Tibial artery (tissue), 4 donors: ENCODE measurements at regions not wholly inside any gene's neighbourhood (a gene's known extent, or its start where the extent isn't known, plus 50 kb on each side); places are given as distances from the start of the nearest gene placed in this dataset.

ENCODE experiments used
- DNase-seq, 2 donors: peaks; one replicate each; pipeline ENCODE4 v3.0.0-alpha.2; 2019
- H3K27ac ChIP-seq, 2 donors: fragments of 200-600 bp; sonication (generic) in 1 of 2; 1 replicate in 1 of 2; 2 replicates in 1 of 2; pipeline ENCODE4 v1.5.1; 2018 to 2019; ENCODE audit warnings: mild to moderate bottlenecking in 1 of 2
- H3K27me3 ChIP-seq, 2 donors: fragments of 200-600 bp; sonication (generic) in 1 of 2; one replicate each; pipeline versions ENCODE4 v1.5.1 to v1.6.0; 2016 to 2019
- H3K36me3 ChIP-seq, 3 donors: fragments of 200-600 bp; sonication (generic) in 2 of 3; one replicate each; pipeline ENCODE4 v1.5.1; 2016 to 2019; ENCODE audit warnings: mild to moderate bottlenecking in 2 of 3
- H3K4me1 ChIP-seq, 4 donors: fragments of 200-600 bp; sonication (generic) in 2 of 4; 1 replicate in 3 of 4; 2 replicates in 1 of 4; pipeline ENCODE4 v1.5.1; 2016 to 2019
- H3K4me3 ChIP-seq, 2 donors: fragments of 200-600 bp; sonication (generic) in 1 of 2; 1 replicate in 1 of 2; 2 replicates in 1 of 2; pipeline ENCODE4 v1.5.1; 2018 to 2019; ENCODE audit warnings: mild to moderate bottlenecking in 2 of 2
- H3K9me3 ChIP-seq, 3 donors: fragments of 200-600 bp; sonication (generic) in 1 of 3; one replicate each; pipeline ENCODE4 v1.5.1; 2016 to 2019
- intact Hi-C: fragments of 100-400 bp; cut with DNase I; formaldehyde crosslinking; loops from one replicate; pipeline ENCODE4 v1.15.0; 2023; ENCODE audit warnings: low total_unique reads
- TF ChIP-seq, protein P1 (sequence below), 2 experiments: fragments of 200-600 bp in 1 of 2; fragments of 450-650 bp in 1 of 2; IDR thresholded peaks; one replicate each; pipeline ENCODE4 v1.5.1; 2017 to 2019; ENCODE audit warnings: antibody characterized with exemption in 2 of 2, mild to moderate bottlenecking in 1 of 2, moderate library complexity in 1 of 2

DNA sequence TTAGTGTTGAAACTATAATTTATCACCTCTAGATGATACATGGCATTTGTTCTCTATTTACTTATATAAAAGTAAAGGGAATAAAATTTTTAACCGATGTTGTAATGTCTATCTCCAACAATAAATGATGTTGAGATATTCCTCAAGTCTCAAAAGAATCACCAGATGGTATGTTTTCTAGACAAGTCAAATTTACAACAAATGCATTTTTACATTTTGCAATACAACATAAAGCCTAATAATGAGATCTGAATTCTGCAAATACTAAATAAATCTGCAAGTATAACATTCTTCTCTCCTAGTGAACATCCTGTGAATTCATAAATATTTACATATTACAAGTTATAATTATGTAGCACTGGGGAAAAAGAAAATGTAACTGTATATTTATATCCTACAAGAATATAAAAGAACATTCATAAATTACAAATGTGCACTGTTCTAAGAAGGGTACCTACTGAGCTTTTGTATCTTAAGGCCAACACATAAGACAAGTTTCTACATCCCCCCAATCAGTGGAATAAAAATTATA is 1504.4 kb upstream of the ZEB2 start:
- no peak for DNase-seq
- Histone ChIP-seq H3K27me3 (no peaks in the 10 kb centered on the region), H3K4me1 (no peaks in the 10 kb centered on the region), H3K36me3 (no peaks in the 10 kb centered on the region), H3K4me3 (no peak overlapping the region), H3K27ac (no peak overlapping the region), H3K9me3 (no peaks in the 10 kb centered on the region)
- intact Hi-C loops, result loop anchor here (10.0 kb wide), 1 partner anchor 1619 kb away; no protein-coding TSS in a partner anchor
- TF ChIP-seq, protein P1, sequence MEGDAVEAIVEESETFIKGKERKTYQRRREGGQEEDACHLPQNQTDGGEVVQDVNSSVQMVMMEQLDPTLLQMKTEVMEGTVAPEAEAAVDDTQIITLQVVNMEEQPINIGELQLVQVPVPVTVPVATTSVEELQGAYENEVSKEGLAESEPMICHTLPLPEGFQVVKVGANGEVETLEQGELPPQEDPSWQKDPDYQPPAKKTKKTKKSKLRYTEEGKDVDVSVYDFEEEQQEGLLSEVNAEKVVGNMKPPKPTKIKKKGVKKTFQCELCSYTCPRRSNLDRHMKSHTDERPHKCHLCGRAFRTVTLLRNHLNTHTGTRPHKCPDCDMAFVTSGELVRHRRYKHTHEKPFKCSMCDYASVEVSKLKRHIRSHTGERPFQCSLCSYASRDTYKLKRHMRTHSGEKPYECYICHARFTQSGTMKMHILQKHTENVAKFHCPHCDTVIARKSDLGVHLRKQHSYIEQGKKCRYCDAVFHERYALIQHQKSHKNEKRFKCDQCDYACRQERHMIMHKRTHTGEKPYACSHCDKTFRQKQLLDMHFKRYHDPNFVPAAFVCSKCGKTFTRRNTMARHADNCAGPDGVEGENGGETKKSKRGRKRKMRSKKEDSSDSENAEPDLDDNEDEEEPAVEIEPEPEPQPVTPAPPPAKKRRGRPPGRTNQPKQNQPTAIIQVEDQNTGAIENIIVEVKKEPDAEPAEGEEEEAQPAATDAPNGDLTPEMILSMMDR (IDR thresholded peaks at IDR 0.05), result no peak

DNA sequence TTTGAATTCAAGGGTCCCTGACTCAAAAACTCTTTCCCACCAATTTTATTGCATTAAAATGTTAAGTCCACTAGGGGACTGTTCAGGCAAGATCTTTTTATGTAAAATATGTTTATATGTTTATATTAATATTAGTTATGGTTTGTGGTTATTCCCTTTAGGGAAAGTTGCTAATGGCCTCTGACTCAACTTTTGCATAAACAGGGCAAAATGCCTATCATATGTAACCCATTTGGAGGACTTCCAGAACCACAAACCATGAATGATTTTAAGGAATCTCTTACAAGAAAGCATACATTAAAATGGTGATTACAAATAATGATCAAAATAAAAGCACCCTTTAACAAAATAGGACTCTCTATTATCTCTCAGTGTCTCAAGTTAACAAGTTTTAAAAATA is 1484.5 kb upstream of the ZEB2 start:
- Histone ChIP-seq H3K9me3 (no peaks in the 10 kb centered on the region), H3K36me3 (no peaks in the 10 kb centered on the region), H3K27ac (no peak overlapping the region), H3K27me3 (no peaks in the 10 kb centered on the region), H3K4me1 (no peaks in the 10 kb centered on the region), H3K4me3 (no peak overlapping the region)
- no peak for DNase-seq
- intact Hi-C loops, result no loop called here
- TF ChIP-seq, protein P1 (IDR thresholded peaks at IDR 0.05), result no peak

DNA sequence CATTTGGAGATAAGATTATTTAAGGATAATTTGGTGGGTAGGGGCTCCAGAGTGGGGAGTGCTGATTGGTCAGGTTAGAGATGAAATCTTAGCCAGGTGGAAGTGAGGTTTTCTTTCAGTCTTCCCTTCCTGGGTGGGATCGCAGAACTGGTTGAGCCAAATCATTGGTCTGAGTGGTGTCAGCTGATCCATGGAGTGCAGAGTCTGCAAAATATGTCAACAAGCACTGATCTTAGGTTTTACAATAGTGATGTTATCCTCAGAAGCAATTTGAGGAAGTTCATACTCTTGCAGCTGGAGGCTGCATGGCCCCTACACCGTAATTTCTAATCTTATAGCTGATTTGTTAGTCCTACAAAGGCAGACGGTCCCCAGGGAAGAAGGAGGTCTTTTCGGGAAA is 1483.4 kb upstream of the ZEB2 start:
- H3K36me3 ChIP-seq, result no peaks in the 10 kb centered on the region
- TF ChIP-seq, protein P1 (IDR thresholded peaks at IDR 0.05), result no peak
- H3K4me3 ChIP-seq, result no peak overlapping the region
- H3K27me3 ChIP-seq, result no peaks in the 10 kb centered on the region
- H3K9me3 ChIP-seq, result no peaks in the 10 kb centered on the region
- intact Hi-C loops, result no loop called here
- DNase-seq, result no peak
- no peak overlapping the region for H3K27ac ChIP-seq
- H3K4me1 ChIP-seq, result no peaks in the 10 kb centered on the region

DNA sequence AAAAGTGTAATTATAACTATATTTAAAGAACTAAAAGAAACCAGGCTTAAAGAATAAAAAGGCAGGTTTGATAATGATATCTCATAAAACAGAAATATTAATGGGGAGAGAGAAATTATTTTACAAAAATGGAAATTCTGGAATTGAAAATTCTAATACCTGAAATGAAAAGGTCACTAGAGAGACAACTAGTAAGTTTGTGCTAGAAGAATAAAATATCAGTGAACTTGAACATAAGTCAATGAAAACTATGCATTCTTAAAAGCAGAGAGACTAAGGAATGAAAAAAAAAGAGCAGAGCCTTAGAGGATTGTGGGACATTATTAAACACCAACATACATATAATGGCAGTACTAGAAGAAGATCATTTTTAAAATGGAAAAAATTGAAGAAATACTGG is 1475.0 kb upstream of the ZEB2 start:
- no peaks in the 10 kb centered on the region for H3K27me3 ChIP-seq
- intact Hi-C loops, result no loop called here
- TF ChIP-seq, protein P1 (IDR thresholded peaks at IDR 0.05), result no peak

DNA sequence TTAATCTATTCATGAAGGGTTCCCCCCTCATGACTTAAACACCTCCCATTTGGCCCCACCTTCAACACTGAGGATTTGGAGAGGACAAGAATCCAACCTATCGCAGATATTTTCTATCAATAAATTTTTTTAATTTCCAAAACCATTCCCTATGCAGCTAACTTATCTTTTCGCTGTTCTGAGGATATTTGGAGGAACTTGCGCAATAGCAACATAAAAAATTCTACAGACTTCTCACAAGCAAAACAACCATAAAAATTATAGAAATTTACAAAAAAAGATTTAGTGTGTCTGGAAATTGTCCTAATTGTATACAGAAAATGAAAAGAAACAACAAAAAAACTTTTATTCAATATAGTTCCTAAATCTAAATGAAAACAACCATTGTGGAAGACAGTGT is 1472.7 kb upstream of the ZEB2 start:
- no peak for DNase-seq
- Histone ChIP-seq H3K36me3 (no peaks in the 10 kb centered on the region), H3K27ac (no peak overlapping the region), H3K4me3 (no peak overlapping the region), H3K4me1 (no peaks in the 10 kb centered on the region), H3K9me3 (peaks cover 0 to 13% (median 11%) of the 10 kb centered on the region in 3 donors), H3K27me3 (no peaks in the 10 kb centered on the region)
- TF ChIP-seq, protein P1 (IDR thresholded peaks at IDR 0.05), result no peak
- intact Hi-C loops, result no loop called here

More for the DNA sequence above, 1475.0 kb upstream of the ZEB2 start:
- no peak for DNase-seq
- Histone ChIP-seq H3K9me3 (peaks cover 0 to 13% (median 11%) of the 10 kb centered on the region in 3 donors), H3K4me3 (no peak overlapping the region), H3K27ac (no peak overlapping the region), H3K36me3 (no peaks in the 10 kb centered on the region), H3K4me1 (no peaks in the 10 kb centered on the region)

DNA sequence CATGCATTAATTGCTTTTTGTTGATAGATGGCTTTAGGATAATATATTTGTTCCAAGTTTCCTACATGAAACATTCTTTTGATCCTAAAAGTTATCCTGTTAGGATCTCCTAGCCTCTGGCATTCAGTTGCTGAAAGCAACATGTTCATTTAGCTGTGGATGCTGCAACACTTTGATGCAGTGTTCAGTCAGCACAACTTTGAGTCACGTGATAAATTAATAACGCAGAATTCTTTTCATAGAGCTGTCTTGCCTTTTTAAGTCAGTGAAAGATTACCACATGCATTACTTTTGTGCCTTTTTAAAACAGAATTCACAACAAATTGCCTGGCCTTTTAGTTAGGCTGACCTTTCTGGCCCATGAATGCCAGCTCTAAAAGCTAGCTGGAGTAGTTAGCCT is 1467.9 kb upstream of the ZEB2 start:
- no peaks in the 10 kb centered on the region for H3K36me3 ChIP-seq
- H3K9me3 ChIP-seq, result no peaks in the 10 kb centered on the region
- no peak for DNase-seq
- TF ChIP-seq, protein P1 (IDR thresholded peaks at IDR 0.05), result no peak
- H3K27me3 ChIP-seq, result no peaks in the 10 kb centered on the region
- no peak overlapping the region for H3K27ac ChIP-seq
- no peak overlapping the region for H3K4me3 ChIP-seq
- intact Hi-C loops, result no loop called here
- peaks cover 0 to 4% (median 0%) of the 10 kb centered on the region in 4 donors for H3K4me1 ChIP-seq
